ENCODE measurements at regions not wholly inside any gene's neighbourhood (a gene's known extent, or its start where the extent isn't known, plus 50 kb on each side); places are given as distances from the start of the nearest gene placed in this dataset.

DNA sequence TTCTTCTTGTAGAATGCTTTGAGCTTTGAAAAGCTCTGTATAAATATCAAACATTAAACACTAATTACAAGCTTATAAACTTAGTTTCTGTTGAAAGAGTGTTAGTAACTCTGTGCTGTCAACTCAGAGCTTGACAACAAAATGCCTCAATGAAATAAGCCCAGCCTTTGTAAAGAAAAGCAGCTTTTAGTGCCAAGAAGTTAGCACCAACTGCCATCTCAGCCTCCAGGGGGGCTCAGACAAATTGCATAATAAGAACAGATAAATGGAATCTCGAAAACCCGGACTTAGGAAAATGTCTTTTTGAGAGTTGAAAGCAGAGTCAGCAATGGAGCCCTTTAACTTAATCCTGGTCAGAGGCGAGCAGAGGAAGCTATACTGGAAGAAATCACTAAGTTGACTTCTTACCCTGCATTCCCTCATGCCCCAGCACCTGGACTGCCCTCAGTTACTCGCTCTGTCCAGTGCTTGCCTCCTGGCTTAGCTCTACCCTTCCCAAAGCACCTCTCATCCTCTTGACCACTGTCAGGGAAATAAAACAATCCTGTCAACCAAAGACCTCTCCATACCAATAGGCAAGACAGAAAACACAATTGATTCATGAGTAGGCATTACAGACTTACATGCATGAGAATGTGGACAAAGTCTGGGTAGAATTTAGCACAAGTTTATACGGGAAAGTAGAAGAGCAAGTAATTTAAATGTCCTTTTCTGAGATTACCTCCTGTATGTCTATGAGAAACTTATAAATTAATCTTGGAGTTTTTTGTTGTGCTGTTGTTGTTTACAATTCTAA lies 352.7 kb downstream of the ZNF608 start:
- Histone ChIP-seq H3K23ac (ENCODE audit: insufficient read length, low read depth, low read length) (no peak overlapping the region), H4K5ac (ENCODE audit: insufficient read length, low read depth, low read length) (no peak overlapping the region), H3K9me3 (ENCODE audit: control insufficient read depth, low read depth, low read length) (peaks cover 8% of the 10 kb centered on the region), H3K4me1 (ENCODE audit: insufficient read depth, low read length) (no peaks in the 10 kb centered on the region; the same call in 1 of the 2 replicates), H3K4ac (ENCODE audit: low read depth, low read length) (no peak overlapping the region), H4K91ac (ENCODE audit: insufficient read length, low read depth, low read length) (no peak overlapping the region), H3K79me1 (ENCODE audit: insufficient read depth, low read depth, low read length, poor library complexity, severe bottlenecking) (no peaks in the 10 kb centered on the region), H3K4me2 (ENCODE audit: insufficient read depth, insufficient read length, low read length) (no peak overlapping the region), H3K9ac (ENCODE audit: extremely low read depth, insufficient read length, low read length) (no peak overlapping the region), H3K27ac (ENCODE audit: insufficient read length, low read depth, low read length) (no peak overlapping the region), H3K79me2 (ENCODE audit: insufficient read depth, low read length) (no peaks in the 10 kb centered on the region), H3K56ac (ENCODE audit: insufficient read length, low read depth, low read length) (no peak overlapping the region), H3K18ac (ENCODE audit: insufficient read length, low read depth, low read length) (no peak overlapping the region), H3K27me3 (ENCODE audit: insufficient read depth, low read length) (no peaks in the 10 kb centered on the region), H3K23me2 (ENCODE audit: insufficient read length, low read depth, low read length, poor library complexity, severe bottlenecking) (no peaks in the 10 kb centered on the region), H2BK120ac (ENCODE audit: low read depth, low read length, poor library complexity, severe bottlenecking) (no peak overlapping the region), H3K14ac (ENCODE audit: insufficient read depth, low read length) (no peak overlapping the region), H4K8ac (replicated peaks; ENCODE audit: insufficient read length, low read depth, low read length) (no peak overlapping the region), H3T11ph (ENCODE audit: low read length) (no peak overlapping the region), H2AFZ (ENCODE audit: low read length) (no peak overlapping the region), H2AK5ac (ENCODE audit: insufficient read length, low read length) (no peak overlapping the region), H2BK20ac (ENCODE audit: low read depth, low read length, poor library complexity, severe bottlenecking) (no peak overlapping the region), H2BK5ac (ENCODE audit: insufficient read length, low read length) (no peak overlapping the region), H4K20me1 (ENCODE audit: control insufficient read depth, insufficient read depth, insufficient read length) (no peaks in the 10 kb centered on the region), H2BK12ac (ENCODE audit: insufficient read length, low read depth, low read length) (no peak overlapping the region), H2BK15ac (ENCODE audit: low read depth, low read length) (no peak overlapping the region)
- Mint-ChIP-seq H3K4me3 (no peak overlapping the region), H3K36me3 (ENCODE audit: insufficient read depth in 1 of 3, low read depth in 3 of 3) (peaks cover 14 to 26% (median 16%) of the 10 kb centered on the region in 3 experiments), H3K27ac (no peak overlapping the region), H3K9me3 (peaks cover 26% of the 10 kb centered on the region in 2 experiments), H3K4me1 (peaks cover 21 to 22% of the 10 kb centered on the region in 2 experiments), H3K27me3 (ENCODE audit: low read depth) (no peaks in the 10 kb centered on the region; the same call in 1 of the 2 replicates)
- no CpG with 5 or more reads among the region's 5 CpGs for WGBS (ENCODE audit: extremely low coverage, insufficient read length, low lambda C conversion rate)
- DNase-seq: no peak
- TF ChIP-seq, protein P1, sequence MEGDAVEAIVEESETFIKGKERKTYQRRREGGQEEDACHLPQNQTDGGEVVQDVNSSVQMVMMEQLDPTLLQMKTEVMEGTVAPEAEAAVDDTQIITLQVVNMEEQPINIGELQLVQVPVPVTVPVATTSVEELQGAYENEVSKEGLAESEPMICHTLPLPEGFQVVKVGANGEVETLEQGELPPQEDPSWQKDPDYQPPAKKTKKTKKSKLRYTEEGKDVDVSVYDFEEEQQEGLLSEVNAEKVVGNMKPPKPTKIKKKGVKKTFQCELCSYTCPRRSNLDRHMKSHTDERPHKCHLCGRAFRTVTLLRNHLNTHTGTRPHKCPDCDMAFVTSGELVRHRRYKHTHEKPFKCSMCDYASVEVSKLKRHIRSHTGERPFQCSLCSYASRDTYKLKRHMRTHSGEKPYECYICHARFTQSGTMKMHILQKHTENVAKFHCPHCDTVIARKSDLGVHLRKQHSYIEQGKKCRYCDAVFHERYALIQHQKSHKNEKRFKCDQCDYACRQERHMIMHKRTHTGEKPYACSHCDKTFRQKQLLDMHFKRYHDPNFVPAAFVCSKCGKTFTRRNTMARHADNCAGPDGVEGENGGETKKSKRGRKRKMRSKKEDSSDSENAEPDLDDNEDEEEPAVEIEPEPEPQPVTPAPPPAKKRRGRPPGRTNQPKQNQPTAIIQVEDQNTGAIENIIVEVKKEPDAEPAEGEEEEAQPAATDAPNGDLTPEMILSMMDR (conservative IDR thresholded peaks at IDR 0.05): no peak
